Hepatocyte (in vitro differentiated cells): ENCODE measurements at regions not wholly inside any gene's neighbourhood (a gene's known extent, or its start where the extent isn't known, plus 50 kb on each side); places are given as distances from the start of the nearest gene placed in this dataset.
"Not testable (repeated sequence)": the region's sequence is repeated elsewhere in the genome, so short reads cannot be mapped to it uniquely, and the experiment has no call there.

Source experiments
- EZH2 ChIP-seq: fragments of 200-600 bp; sonication (generic); IDR thresholded peaks from 2 replicates; pipeline ENCODE4 v1.6.1; 2016; ENCODE audit warnings: antibody characterized with exemption, mild to moderate bottlenecking, borderline replicate concordance
- EZH2phosphoT487 ChIP-seq: fragments of 200-600 bp; sonication (generic); IDR thresholded peaks from one replicate; pipeline ENCODE4 v1.6.1; 2018; ENCODE audit warnings: antibody characterized with exemption, mild to moderate bottlenecking, low read depth, moderate library complexity; ENCODE audit not compliant: unreplicated experiment, severe bottlenecking
- TF ChIP-seq, protein P1 (sequence below): fragments of 200-600 bp; sonication (generic); IDR thresholded peaks from 2 replicates; pipeline ENCODE4 v1.5.1; 2016; ENCODE audit warnings: antibody characterized with exemption, mild to moderate bottlenecking; ENCODE audit not compliant: poor library complexity

DNA sequence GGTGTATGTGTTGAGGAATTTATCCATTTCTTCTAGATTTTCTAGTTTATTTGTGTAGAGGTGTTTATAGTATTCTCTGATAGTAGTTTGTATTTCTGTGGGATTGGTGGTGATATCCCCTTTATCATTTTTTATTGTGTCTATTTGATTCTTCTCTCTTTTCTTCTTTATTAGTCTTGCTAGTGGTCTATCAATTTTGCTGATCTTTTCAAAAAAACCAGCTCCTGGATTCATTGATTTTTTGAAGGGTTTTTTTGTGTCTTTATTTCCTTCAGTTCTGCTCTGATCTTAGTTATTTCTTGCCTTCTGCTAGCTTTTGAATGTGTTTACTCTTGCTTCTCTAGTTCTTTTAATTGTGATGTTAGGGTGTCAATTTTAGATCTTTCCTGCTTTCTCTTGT, 424.6 kb upstream of the PODXL start:
- TF ChIP-seq, protein P1, sequence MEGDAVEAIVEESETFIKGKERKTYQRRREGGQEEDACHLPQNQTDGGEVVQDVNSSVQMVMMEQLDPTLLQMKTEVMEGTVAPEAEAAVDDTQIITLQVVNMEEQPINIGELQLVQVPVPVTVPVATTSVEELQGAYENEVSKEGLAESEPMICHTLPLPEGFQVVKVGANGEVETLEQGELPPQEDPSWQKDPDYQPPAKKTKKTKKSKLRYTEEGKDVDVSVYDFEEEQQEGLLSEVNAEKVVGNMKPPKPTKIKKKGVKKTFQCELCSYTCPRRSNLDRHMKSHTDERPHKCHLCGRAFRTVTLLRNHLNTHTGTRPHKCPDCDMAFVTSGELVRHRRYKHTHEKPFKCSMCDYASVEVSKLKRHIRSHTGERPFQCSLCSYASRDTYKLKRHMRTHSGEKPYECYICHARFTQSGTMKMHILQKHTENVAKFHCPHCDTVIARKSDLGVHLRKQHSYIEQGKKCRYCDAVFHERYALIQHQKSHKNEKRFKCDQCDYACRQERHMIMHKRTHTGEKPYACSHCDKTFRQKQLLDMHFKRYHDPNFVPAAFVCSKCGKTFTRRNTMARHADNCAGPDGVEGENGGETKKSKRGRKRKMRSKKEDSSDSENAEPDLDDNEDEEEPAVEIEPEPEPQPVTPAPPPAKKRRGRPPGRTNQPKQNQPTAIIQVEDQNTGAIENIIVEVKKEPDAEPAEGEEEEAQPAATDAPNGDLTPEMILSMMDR: not testable (repeated sequence)
- not testable (repeated sequence) for TF ChIP-seq EZH2phosphoT487, EZH2
